IPS-NIHi7 (cell line): ENCODE measurements at regions not wholly inside any gene's neighbourhood (a gene's known extent, or its start where the extent isn't known, plus 50 kb on each side); places are given as distances from the start of the nearest gene placed in this dataset.
"Not testable (repeated sequence)": the region's sequence is repeated elsewhere in the genome, so short reads cannot be mapped to it uniquely, and the experiment has no call there.

Source experiments
- DNase-seq: peaks from one replicate; pipeline ENCODE4 v3.0.0; 2012; ENCODE audit warnings: mixed read lengths; ENCODE audit errors: extremely low spot score

DNA sequence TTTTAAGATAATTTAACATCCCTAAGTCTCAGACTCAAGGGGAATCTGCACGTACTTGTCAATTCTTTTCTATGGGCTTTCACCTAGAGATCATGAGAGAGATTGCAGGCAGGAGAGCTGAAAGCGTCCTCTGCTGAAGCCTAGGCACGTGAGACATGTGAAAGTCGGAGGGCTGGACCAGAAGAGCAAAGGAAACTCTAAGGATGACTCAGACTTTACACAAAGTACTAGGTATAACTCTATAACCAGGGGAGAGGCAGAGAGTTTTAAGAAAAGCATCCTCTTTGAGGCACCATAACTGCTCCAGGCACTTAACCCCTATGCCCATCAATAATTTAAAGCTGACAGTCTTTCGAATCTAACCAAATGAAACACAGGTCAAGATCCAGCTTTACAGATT, 436.6 kb downstream of the VGLL3 start:
- DNase-seq = no peak

DNA sequence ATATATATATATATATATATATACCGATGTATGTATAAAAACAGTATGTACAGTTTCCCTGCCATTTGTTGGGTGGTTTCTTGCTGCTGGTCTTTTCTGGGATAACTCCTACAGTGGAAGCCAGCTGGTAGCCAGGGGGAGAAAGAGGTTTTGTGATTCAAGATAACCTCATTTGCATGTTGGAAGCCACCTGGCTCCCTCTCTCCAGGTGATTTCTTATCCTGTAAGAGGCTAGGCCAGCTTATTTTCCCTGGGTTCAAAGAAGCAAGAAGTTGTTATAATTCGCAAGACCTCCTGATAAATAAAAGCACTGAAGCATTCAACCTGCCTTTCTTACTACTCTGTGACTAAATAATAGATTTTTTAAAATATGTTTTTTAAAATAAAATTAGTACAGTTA, 443.3 kb downstream of the VGLL3 start:
- DNase-seq = peak; percentile 66

DNA sequence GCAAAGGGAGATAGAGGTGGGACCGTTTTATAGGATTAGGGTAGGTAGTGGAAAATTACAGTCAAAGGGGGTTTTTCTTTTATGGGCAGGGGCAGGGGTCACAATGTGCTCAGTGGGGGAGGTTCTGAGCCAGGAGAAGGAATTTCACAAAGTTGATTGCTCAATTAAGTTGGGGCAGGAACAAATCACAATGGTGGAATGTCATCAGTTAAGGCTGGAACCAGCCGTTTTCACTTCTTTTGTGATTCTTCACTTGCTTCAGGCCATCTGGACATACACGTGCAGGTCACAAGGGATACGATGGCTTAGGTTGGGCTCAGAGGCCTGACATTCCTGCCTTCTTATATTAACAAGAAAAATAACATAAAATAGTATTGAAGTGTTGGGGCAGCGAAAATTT, 453.8 kb downstream of the VGLL3 start:
- DNase-seq = no peak

- no peak for DNase-seq
Observed at GRCh38 chr3:86519819-86520218, 471.1 kb downstream of the VGLL3 start.

DNA sequence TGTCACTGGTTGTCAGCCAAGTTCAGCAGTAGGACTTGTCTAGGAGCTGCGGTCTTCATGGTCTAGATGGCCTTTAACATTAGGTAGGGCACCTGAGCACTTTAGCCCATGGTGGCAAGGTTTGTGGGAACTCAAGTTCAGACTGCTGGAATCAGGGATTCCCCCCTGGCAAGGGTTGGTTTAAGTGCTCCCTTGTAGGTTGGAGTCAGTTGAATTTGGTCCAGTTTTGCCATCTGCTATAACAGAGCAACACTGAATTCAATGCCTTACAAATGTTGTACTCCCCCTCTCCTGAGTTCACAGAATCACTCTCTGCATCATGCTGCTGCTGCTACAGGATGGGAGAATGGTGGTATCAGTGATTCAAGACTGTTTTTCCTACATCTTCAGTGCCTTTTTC, 509.3 kb downstream of the VGLL3 start:
- DNase-seq = no peak

DNA sequence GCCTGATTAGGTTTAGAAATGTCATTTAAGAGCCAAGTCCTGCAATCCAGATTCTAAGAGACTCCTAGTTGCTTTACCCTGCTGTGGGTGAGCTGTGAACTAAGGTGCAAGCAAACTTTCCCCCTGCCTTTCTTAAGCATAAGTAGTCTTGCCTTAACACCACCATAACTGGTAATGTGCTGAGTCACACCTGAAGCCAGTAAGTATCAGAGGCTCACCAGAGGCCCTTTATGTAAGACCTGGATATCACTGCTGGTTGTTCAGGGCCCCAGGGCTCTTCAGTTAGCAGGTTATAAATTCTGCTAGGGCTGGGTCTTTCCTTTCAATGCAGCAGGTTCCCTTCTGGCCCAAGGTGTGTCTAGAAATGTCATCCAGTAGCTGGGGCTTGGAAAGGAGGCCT, 509.9 kb downstream of the VGLL3 start:
- no peak for DNase-seq

GRCh38 chr3:86464180-86464579, 526.8 kb downstream of the VGLL3 start:
- no peak for DNase-seq

DNA sequence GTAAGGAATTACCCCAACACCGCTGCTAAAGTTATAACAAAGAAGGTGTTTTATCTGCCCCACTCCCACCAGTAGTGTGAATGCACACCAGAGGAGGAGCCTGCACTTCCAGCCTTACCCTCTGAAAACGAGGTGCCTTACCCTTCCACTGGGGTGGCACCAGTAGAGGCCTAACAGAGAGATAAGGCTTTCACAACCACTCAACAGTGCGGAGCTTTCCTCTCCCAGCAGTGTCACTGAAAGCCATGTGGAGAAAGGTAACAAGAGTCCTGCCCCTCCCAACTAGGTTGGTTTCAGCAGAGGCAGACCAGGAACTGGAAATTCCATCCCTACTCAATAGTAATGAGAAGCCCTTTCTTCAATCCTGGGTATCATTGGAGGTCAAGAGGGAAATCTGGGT, 539.2 kb downstream of the VGLL3 start:
- peak; percentile 7 for DNase-seq

GRCh38 chr3:86438544-86438943, 552.4 kb downstream of the VGLL3 start:
- DNase-seq = no peak

GRCh38 chr3:86427343-86427742, 563.6 kb downstream of the VGLL3 start:
- DNase-seq = no peak

DNA sequence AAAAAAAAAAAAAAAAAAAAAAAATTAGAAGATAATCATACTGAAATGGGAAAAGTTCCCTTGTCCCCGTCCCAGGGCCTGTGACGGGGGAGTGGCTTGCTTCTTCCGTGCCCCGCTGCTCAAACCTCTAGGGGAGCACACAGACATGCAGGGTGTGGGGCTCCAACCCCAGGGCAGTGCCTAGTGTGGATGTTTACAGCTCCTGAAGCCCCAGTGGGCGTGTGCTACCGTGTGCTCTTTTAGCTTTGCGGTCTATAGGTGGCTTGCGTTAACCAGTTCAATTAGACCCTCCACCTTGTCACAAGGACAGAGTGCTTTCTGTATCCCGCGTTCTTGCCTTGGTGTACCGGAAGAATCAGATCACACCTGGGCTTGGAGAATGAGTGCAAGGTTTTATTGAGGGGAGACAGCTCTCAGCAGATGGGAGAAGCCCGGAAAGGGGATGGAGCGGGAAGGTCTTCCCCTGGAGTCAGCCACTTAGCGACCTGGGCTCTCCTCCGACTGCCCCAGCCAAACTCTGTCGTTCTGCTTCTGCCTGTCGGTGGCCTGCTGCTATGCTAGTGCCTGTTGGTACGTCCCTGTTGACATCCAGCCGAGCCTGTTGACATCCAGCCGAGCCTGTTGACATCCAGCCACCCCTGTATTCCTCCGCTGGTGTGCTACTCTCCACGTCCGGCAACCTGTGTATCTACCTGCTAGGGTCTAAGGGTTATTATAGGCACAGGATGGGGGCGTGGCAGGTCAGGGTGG, 569.8 kb downstream of the VGLL3 start:
- DNase-seq = peak; percentile 12

DNA sequence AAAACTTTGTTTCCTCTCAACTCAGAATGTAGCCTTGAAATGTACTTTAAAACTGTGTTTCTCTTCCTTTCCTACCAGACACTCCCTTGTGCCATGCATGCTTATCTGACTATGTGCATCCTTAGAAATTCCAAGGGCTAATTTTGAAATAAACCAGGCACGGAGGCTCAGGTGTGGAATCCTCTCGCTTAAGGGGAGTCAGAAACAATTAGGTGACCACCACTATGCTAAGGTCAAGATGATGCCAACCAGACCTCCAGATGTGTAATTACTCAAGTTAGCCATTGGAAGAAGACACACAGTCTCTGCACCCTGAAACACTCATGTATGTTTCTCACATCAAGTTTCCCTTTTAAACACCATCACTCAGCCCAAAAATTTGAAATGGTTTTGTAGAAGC, 572.1 kb downstream of the VGLL3 start:
- DNase-seq = no peak

DNA sequence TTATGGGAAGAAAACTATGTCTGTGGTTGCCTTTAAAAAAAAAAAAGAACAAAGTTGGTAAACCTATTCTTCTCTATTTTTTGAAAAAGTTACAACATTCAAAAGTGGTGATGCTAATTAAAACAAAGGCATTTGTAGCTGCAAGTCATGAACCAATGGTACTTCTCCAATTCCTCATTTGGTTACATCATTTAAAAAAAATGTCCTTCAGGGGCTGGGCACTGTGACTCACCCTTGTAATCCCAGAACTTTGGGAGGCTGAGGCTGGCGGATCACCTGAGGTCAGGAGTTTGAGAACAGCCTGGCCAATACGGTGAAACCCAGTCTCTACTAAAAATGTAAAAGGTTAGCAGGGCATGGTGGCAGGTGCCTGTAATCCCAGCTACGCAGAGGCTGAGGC, 574.6 kb downstream of the VGLL3 start:
- no peak for DNase-seq

GRCh38 chr3:86413645-86414044, 577.3 kb downstream of the VGLL3 start:
- DNase-seq = no peak

GRCh38 chr3:86410587-86410986, 580.4 kb downstream of the VGLL3 start:
- DNase-seq = no peak

DNA sequence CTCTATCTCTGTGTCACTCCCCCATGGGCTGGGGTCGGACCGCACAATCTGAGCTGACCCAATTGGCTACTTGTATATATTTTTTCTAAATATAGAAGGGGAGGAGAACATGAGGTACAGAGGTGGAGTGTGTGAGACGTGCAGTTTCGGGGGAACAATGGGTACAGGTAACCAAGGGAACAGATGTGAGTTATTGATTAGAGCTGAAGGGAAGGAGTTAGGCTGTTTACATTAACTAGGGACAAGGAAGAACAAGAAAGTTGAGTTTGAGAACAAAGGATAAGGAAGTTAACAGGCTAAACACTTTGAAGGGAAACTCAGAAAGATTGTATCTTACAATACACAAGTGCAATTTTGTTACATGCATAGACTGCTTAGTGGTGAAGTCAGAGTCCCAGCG, 601.2 kb downstream of the VGLL3 start:
- not testable (repeated sequence) for DNase-seq

DNA sequence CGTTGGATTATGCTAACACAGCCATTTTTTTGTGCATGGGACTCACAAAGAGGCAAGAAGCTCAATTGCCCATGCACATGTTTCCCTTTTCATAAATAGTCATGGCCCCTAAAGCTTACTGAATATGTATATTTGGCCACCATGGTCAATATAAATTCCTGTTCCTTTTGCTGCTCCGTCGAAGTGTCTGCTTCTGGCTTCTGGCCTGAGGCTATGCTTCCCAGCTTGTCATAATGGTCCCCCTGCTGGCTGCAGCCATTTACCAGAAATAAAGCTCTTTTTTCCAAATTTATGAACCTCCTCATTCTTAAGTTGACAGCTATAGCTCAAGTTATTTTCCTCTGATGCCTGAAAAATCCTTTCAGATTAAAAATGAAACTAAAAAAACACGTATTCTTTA, 602.1 kb downstream of the VGLL3 start:
- DNase-seq = no peak

GRCh38 chr3:86382556-86382955, 608.4 kb downstream of the VGLL3 start:
- DNase-seq = no peak

DNA sequence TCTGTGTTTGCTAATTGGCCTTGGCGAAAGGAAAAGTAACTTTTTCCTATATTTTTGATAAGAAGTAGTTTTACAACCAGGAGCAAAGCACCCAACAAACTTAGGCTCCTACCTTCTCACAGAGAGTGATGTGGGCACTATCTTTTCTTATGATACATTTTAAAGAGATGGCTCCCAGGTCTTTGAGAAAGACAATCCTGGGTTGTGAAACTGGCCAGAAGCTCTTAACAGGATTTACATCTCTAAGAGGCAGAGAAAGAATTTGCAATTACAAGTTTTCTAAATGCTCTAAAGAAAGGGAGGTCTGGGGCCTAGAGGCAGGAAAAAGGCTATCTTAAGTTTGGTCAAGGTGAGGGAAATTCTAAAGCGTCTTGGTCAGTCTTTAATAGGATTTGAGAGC, 609.7 kb downstream of the VGLL3 start:
- no peak for DNase-seq

GRCh38 chr3:86379280-86379679, 611.7 kb downstream of the VGLL3 start:
- no peak for DNase-seq

DNA sequence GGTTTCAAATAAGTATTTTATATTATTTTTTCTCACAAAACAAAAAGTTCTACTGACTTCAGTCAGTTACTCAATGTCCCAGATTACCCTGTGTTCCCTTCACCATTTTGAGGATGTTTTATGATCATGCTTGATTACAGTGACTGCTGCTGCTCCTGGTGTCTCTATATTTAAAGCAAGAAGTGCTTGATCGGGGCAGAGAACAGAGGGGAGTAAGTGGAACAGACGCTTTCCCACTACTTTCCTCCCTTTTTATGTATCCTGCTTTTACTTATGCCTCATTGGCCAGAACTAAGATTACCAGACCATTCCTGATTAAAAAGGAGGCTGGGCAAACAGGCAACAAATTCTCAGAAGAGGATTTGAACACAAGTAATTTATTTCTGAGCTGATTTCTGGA, 612.1 kb downstream of the VGLL3 start:
- no peak for DNase-seq

DNA sequence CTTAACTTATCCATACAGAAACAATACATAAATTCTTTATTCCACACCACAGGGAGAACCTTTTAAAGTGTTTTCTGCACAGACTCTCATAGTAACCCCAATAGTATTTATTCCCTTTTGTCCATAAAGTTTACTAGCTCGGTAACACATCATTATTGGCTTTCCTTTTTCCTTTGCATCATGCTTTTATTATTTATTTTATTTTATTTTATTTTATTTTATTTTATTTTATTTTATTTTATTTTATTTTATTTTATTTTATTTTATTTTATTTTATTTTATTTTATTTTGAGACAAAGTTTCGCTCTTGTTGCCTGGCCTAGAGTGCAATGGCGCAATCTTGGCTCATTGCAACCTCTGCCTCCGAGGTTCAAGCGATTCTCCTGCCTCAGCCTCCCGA, 655.4 kb downstream of the VGLL3 start:
- DNase-seq = not testable (repeated sequence)

DNA sequence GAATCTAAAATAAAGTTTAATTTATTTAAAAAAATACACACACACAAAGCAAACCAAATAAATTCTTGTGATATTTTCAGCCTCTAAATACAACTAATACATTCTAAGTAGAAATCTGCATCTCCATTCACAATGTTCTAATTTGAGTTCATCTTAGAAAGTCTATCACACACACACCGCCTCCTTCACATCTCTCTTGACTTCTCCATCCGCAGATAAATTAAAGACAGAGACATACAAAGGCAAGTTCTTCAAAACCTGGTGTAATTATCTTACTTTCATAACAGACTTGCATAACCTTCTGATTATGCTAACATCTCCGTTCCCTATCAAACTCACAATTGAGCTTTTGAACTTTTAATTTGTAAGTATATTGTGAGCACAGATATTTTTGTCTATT, 657.3 kb downstream of the VGLL3 start:
- no peak for DNase-seq

- DNase-seq = no peak
Observed at GRCh38 chr3:86303935-86304334, 687.0 kb downstream of the VGLL3 start.
